AML-193 (cell line): ENCODE measurements at regions not wholly inside any gene's neighbourhood (a gene's known extent, or its start where the extent isn't known, plus 50 kb on each side); places are given as distances from the start of the nearest gene placed in this dataset.
"Not testable (repeated sequence)": the region's sequence is repeated elsewhere in the genome, so short reads cannot be mapped to it uniquely, and the experiment has no call there.

Experiments
- DNase-seq, 2 experiments: peaks; one replicate each; lab custom pipeline; 2025; lab: John Stamatoyannopoulos, UW

- not testable (repeated sequence) for DNase-seq
Observed at GRCh38 chr5:51165621-51166020, 217.6 kb upstream of the ISL1 start.

- DNase-seq, result no peak
Observed at GRCh38 chr5:51172903-51173626, 210.2 kb upstream of the ISL1 start.

- no peak for DNase-seq
Observed at GRCh38 chr5:51181208-51181894, 201.9 kb upstream of the ISL1 start.

GRCh38 chr5:51185850-51186329 is 197.4 kb upstream of the ISL1 start:
- DNase-seq, result no peak

- DNase-seq, result no peak
Observed at GRCh38 chr5:51188001-51188591, 195.2 kb upstream of the ISL1 start.

DNA sequence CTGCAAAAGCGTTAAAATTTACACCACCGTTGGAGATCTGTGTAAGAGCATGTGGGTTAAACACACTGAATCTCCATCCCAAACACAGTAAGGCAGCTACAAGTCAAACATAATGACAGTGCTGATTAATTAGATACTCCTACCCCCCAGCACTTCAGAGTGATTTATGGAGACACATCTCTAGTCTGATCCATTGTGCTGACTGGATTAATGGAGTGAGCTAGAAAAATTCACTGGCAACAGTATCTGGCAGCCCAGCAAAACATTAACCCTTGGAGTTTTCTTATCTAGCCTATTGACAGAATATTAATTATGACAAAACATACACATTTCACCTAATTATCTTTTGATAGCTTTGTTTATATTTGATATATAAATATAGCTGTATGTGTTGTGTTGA is 188.6 kb upstream of the ISL1 start:
- no peak for DNase-seq

GRCh38 chr5:51201024-51201423 is 182.2 kb upstream of the ISL1 start:
- no peak for DNase-seq

DNA sequence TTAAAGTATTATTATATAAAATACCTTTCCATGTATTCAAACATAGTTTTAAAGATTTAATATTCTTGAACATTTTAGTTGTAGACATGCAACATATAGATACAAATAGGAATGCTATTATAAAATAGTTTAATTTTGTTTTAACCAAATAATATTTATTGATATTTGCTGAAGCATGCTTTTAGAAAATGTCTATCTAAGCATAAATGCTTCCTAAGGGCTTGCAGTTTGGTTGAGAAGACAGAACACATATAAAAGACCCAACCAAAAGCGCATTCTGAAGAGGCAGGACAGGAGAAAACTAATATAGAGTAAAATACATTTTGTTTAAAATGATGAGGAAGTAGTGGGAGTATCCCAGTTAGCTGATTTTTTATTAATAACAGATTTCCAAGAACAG is 181.5 kb upstream of the ISL1 start:
- DNase-seq, result no peak

GRCh38 chr5:51202161-51202560 is 181.1 kb upstream of the ISL1 start:
- no peak for DNase-seq

- no peak for DNase-seq
Observed at GRCh38 chr5:51203598-51203997, 179.7 kb upstream of the ISL1 start.

DNA sequence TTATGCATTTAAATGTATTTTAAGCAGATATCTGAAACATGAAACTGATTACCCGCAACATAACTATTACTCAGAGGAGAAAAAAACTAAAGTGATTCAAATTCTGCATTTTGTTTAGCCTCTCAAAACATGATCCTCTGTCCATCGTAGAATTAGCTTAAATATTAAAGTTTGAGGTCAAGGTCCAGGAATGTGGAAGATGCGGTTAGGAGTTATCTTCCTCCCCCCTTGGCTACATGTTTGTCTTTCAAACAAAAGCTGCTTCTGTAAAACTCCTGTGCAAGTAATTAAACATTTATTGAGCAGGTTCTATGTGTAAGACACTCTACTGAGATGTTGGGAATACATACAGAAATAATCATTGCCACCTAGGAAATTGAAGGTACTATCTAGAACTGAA is 175.0 kb upstream of the ISL1 start:
- no peak for DNase-seq

- DNase-seq, result no peak
Observed at GRCh38 chr5:51214746-51215145, 168.5 kb upstream of the ISL1 start.

DNA sequence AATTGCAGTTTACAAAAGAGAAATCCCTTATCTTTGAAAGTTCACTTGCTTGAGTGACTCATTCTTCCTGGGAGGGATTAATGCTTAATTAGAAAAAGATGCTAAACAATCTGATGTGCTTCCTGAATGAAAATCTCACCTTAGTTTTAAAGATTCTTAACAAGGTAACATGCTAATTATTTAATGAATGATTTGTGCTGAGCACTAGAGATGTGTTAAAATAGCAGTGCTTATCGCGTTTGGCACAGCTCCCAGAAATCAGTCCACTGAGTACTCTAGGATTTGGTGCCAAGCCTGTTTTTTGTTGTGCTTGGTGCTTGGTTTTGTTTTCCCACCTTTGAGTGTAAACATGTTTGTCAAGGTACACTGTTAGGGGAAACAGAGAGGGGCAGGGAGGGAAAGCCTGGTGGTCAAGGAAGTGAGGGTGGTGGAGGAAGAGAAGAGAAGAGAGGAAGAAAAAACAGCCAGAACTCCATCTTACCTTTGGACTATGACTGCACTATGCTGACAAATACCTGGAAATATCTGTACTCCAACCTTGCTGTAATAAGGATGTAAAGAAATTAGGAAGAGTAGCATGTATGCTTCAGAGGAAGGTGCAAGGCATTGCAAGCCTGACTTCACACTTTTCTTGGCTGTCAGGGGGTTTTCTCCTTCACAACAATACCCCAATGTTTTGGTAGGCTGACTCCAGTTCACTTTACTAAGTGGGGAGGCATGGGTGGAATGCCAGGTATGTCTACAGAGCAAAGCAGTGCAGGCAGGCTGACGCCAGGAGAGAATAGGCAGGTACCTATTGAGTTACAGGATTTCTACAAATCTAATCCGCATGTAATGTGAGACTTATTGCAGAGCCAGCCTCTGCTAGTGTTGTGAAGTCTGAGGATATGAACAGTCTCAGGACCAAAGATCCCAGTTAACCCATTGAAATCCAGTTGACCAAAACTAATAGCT is 157.2 kb upstream of the ISL1 start:
- DNase-seq, result no peak

GRCh38 chr5:51227963-51228470 is 155.2 kb upstream of the ISL1 start:
- DNase-seq, result no peak

GRCh38 chr5:51230336-51230735 is 152.9 kb upstream of the ISL1 start:
- DNase-seq, result no peak

- no peak for DNase-seq
Observed at GRCh38 chr5:51242456-51242855, 140.8 kb upstream of the ISL1 start.

DNA sequence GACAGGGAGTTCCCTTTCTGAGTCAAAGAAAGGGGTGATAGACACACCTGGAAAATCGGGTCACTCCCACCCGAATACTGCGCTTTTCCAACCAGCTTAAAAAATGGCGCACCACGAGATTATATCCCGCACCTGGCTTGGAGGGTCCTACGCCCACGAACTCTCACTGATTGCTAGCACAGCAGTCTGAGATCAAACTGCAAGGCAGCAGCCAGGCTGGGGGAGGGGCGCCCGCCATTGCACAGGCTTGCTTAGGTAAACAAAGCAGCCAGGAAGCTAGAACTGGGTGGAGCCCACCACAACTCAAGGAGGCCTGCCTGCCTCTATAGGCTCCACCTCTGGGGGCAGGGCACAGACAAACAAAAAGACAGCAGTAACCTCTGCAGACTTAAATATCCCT is 132.3 kb upstream of the ISL1 start:
- DNase-seq, result not testable (repeated sequence)

DNA sequence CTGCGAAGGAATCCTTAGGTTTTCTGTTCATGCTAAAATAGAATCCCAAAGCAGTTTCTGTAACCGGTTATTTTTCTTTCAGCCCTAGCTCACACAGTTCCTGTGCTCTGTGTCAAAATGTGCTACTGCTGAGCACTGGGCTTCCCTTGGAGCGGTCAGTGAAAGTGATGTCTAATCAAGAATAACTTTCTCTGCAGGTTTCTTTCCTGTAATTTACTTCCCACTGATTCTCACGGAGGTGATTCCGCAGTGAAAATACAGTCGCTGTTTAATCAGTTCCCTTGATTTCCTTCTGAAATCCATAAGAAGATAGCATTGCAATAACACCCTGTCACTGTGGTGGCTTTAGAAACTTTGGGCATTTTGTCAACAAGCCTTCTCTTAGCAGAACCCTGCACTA is 112.0 kb upstream of the ISL1 start:
- DNase-seq, result no peak

GRCh38 chr5:51273021-51273420 is 110.2 kb upstream of the ISL1 start:
- no peak for DNase-seq

DNA sequence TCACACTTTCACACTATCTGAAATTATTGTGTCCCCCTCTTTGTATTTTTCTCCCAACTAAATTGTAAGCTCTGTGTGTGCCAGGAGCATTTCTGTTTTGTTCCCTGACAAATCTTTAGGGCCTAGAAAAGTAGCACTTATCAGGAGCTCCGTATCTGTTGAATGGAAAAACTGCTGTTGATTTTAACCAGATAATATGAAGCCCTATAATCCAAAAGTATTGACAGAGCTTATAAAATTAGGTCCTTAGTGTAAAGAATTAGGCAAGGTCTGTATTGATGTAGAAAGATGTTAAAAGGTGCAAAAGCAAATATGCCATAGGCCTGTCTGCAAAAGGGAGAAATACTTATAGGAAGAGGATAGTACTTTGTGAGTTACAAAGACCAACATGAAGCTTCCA is 109.4 kb upstream of the ISL1 start:
- DNase-seq, result no peak

- DNase-seq, result no peak
Observed at GRCh38 chr5:51275428-51275827, 107.8 kb upstream of the ISL1 start.

GRCh38 chr5:51276250-51276649 is 107.0 kb upstream of the ISL1 start:
- DNase-seq, result no peak
